HL-60 (cell line): ENCODE measurements at regions not wholly inside any gene's neighbourhood (a gene's known extent, or its start where the extent isn't known, plus 50 kb on each side); places are given as distances from the start of the nearest gene placed in this dataset.

ENCODE experiments used
- DNase-seq, 2 experiments: peaks; one replicate each; pipeline ENCODE4 v3.0.0-alpha.2; 2010 to 2020; ENCODE audit warnings: low read depth in 1 of 2, low spot score in 1 of 2
- H3K27ac ChIP-seq: fragments of 250-450 bp; sonication (Bioruptor Pico); replicated peaks from 2 replicates; pipeline ENCODE4 v1.5.1; 2020; ENCODE audit warnings: mild to moderate bottlenecking, moderate library complexity
- H3K27me3 ChIP-seq: fragments of 250-450 bp; sonication (Bioruptor Pico); 2 replicates; pipeline ENCODE4 v1.5.1; 2021; ENCODE audit warnings: mild to moderate bottlenecking, moderate library complexity; ENCODE audit not compliant: insufficient read depth, poor library complexity, severe bottlenecking
- H3K4me3 ChIP-seq: replicated peaks from 2 replicates; pipeline ENCODE4 v1.5.1; 2011; ENCODE audit warnings: mild to moderate bottlenecking, control low read depth, low read length; ENCODE audit not compliant: insufficient read depth
- GABPA ChIP-seq: IDR thresholded peaks from 2 replicates; pipeline ENCODE4 v1.6.1; 2012; ENCODE audit warnings: low read depth
- POLR2AphosphoS5 ChIP-seq: IDR thresholded peaks from 2 replicates; pipeline ENCODE4 v1.6.1; 2012; ENCODE audit warnings: low read depth
- SPI1 ChIP-seq: IDR thresholded peaks from 2 replicates; pipeline ENCODE4 v1.6.1; 2012; ENCODE audit warnings: low read depth, mild to moderate bottlenecking, borderline replicate concordance
- TF ChIP-seq, protein P1 (sequence below): IDR thresholded peaks from one replicate; pipeline ENCODE4 v1.5.1; 2011; ENCODE audit warnings: low read length, control low read depth, inconsistent platforms; ENCODE audit not compliant: insufficient read depth
- TF ChIP-seq, protein P2 (sequence below): IDR thresholded peaks from 2 replicates; pipeline ENCODE4 v1.6.1; 2012; ENCODE audit warnings: low read depth; ENCODE audit not compliant: insufficient replicate concordance

DNA sequence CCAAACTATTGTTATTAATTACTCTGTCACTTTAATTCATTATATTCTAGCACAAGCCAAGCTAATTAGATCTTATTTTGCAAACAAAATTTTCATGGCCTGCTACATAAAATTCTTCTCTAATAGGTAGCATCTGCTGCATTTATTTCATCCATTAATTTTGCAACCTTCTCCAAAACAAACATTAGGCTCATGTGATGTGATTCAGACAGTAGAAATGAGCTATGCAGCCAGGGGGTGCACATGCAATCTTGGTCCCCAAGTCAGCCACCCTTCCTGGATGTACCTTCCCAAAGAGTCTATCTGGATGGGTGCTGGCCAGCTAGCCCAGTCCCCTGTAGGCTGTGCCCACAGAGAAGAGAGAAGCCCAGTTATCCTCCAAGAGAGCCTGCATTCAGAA, 242.1 kb upstream of the OSR1 start:
- Histone ChIP-seq H3K27ac (no peak overlapping the region), H3K4me3 (no peak overlapping the region), H3K27me3 (no peaks in the 10 kb centered on the region)
- TF ChIP-seq POLR2AphosphoS5 = no peak
- TF ChIP-seq, protein P1, sequence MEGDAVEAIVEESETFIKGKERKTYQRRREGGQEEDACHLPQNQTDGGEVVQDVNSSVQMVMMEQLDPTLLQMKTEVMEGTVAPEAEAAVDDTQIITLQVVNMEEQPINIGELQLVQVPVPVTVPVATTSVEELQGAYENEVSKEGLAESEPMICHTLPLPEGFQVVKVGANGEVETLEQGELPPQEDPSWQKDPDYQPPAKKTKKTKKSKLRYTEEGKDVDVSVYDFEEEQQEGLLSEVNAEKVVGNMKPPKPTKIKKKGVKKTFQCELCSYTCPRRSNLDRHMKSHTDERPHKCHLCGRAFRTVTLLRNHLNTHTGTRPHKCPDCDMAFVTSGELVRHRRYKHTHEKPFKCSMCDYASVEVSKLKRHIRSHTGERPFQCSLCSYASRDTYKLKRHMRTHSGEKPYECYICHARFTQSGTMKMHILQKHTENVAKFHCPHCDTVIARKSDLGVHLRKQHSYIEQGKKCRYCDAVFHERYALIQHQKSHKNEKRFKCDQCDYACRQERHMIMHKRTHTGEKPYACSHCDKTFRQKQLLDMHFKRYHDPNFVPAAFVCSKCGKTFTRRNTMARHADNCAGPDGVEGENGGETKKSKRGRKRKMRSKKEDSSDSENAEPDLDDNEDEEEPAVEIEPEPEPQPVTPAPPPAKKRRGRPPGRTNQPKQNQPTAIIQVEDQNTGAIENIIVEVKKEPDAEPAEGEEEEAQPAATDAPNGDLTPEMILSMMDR = no peak
- TF ChIP-seq GABPA = no peak
- TF ChIP-seq, protein P2, sequence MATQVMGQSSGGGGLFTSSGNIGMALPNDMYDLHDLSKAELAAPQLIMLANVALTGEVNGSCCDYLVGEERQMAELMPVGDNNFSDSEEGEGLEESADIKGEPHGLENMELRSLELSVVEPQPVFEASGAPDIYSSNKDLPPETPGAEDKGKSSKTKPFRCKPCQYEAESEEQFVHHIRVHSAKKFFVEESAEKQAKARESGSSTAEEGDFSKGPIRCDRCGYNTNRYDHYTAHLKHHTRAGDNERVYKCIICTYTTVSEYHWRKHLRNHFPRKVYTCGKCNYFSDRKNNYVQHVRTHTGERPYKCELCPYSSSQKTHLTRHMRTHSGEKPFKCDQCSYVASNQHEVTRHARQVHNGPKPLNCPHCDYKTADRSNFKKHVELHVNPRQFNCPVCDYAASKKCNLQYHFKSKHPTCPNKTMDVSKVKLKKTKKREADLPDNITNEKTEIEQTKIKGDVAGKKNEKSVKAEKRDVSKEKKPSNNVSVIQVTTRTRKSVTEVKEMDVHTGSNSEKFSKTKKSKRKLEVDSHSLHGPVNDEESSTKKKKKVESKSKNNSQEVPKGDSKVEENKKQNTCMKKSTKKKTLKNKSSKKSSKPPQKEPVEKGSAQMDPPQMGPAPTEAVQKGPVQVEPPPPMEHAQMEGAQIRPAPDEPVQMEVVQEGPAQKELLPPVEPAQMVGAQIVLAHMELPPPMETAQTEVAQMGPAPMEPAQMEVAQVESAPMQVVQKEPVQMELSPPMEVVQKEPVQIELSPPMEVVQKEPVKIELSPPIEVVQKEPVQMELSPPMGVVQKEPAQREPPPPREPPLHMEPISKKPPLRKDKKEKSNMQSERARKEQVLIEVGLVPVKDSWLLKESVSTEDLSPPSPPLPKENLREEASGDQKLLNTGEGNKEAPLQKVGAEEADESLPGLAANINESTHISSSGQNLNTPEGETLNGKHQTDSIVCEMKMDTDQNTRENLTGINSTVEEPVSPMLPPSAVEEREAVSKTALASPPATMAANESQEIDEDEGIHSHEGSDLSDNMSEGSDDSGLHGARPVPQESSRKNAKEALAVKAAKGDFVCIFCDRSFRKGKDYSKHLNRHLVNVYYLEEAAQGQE = no peak
- no peak for TF ChIP-seq SPI1
- no peak for DNase-seq

DNA sequence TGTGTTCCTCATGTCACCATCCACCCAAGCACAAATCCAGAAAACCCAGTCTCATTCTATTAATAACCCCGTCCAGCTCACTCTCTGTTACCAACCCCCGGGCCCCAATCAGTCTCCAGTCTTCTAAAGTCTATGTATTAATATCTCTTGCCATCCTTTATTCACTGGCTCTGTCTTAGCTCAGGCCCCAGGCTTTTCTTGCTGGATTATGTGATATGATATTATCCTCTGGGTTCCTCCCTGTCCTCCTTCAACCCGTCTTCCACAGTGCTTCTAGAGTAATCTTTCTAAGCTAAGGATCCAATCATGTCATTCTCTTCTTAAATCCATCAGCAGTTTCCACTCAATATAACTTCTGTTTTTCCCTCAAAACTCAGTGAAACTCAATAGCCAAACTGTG, 240.5 kb upstream of the OSR1 start:
- H3K4me3 ChIP-seq = no peak overlapping the region
- DNase-seq = no peak

DNA sequence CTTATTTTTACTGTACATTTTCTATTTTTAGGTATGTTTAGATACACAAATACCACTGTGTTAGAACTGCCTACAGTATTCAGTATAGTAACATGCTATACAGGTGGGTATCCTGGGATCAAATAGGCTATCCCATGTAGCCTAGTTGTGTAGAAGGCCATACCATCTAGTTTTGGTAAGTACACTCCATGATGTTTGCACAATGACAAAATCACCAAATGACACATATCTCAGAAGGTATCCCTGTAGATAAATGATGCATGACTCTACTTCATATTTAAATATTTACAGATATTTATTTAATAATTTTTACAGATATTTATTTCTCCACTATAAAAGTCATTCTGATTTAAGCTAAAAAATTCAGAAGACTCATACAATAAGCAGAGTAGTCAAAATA, 233.8 kb upstream of the OSR1 start:
- H3K27me3 ChIP-seq = no peaks in the 10 kb centered on the region
- no peak for TF ChIP-seq POLR2AphosphoS5

More for the DNA sequence above, 240.5 kb upstream of the OSR1 start:
- no peak for TF ChIP-seq GABPA
- TF ChIP-seq, protein P2 = no peak
- TF ChIP-seq SPI1 = no peak
- no peak for TF ChIP-seq POLR2AphosphoS5
- TF ChIP-seq, protein P1 = no peak
- no peak overlapping the region for H3K27ac ChIP-seq
- H3K27me3 ChIP-seq = no peaks in the 10 kb centered on the region

DNA sequence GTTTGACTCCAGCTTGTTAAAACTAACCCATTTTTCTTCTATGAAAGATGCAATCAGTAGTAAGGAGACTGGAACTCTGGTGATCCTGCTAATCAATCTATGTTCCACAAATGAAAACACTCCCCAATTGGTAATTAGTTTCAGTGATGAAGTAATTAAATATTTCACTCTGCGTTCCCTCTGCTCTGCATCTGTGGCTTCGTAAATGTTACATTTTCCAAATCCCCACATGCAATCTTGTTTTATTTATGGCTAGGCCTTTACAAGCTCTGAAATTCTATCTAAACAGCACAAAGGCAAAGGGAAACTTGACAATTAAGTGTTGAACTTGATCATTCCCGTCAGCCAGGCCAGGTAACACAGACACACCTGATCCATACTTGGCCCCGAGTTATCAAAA, 231.4 kb upstream of the OSR1 start:
- Histone ChIP-seq H3K4me3 (no peak overlapping the region), H3K27me3 (no peaks in the 10 kb centered on the region), H3K27ac (no peak overlapping the region)
- no peak for DNase-seq
- TF ChIP-seq POLR2AphosphoS5 = no peak

More for the DNA sequence above, 233.8 kb upstream of the OSR1 start:
- DNase-seq = no peak
- no peak overlapping the region for H3K4me3 ChIP-seq
- H3K27ac ChIP-seq = no peak overlapping the region

DNA sequence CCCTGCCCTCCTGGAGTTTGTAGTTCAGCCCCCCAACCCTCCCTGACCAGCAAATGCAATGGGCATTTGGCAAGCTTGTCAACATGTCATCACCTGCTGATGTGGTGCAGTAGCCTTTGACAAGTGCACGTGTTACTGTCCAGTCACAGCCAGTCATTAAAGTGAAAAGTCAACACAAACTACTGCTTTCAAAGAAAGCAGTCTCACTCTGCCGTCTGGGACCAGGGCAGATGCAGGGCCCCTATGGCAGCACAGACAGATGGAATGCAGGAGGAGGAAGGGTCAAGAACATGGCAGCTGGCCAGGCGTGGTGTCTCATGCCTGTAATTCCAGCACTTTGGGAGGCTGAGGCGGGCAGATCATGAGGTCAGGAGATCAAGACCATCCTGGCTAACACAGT, 222.4 kb upstream of the OSR1 start:
- Histone ChIP-seq H3K27ac (no peak overlapping the region), H3K27me3 (no peaks in the 10 kb centered on the region), H3K4me3 (no peak overlapping the region)
- TF ChIP-seq, protein P2 = no peak
- TF ChIP-seq POLR2AphosphoS5 = no peak
- DNase-seq = no peak
